Gastrocnemius medialis (tissue), 4 donors: ENCODE measurements at regions not wholly inside any gene's neighbourhood (a gene's known extent, or its start where the extent isn't known, plus 50 kb on each side); places are given as distances from the start of the nearest gene placed in this dataset.

ENCODE experiments used
- CTCF ChIP-seq, 5 experiments: fragments of 450-650 bp in 3 of 5; fragments of 200-600 bp in 2 of 5; sonication (generic) in 2 of 5; IDR thresholded peaks in 4 of 5; conservative IDR thresholded peaks in 1 of 5; 1 replicate in 4 of 5; 2 replicates in 1 of 5; pipeline ENCODE4 v1.5.1; 2016 to 2019; ENCODE audit warnings: antibody characterized with exemption in 5 of 5, mild to moderate bottlenecking in 3 of 5, moderate library complexity in 3 of 5
- POLR2A ChIP-seq, 2 donors: fragments of 450-650 bp; IDR thresholded peaks; one replicate each; pipeline ENCODE4 v1.6.1; 2017; ENCODE audit warnings: antibody characterized with exemption in 2 of 2, mild to moderate bottlenecking in 2 of 2, moderate library complexity in 2 of 2

- TF ChIP-seq CTCF (IDR thresholded peaks at IDR 0.05 in 4 of 5, conservative IDR thresholded peaks at IDR 0.05 in 1 of 5): no peak
- TF ChIP-seq POLR2A (IDR thresholded peaks at IDR 0.05): no peak
These were observed 273.1 kb upstream of the SLC8A1 start for GRCh38 chr2:40725040-40725439.
